HepG2 (cell line): ENCODE measurements at regions not wholly inside any gene's neighbourhood (a gene's known extent, or its start where the extent isn't known, plus 50 kb on each side); places are given as distances from the start of the nearest gene placed in this dataset.

ENCODE experiments used
- ATAC-seq: fragments of 200-7000 bp; cut with Tn5 transposase; 3 replicates; pipeline ENCODE4 v1.9.1; 2020; ENCODE audit warnings: mild to moderate bottlenecking, moderate library complexity
- BruUV-seq: library from RNA; stranded (reverse); fragments of 400-500 nt; replicated peaks from 2 replicates; lab custom pipeline; 2021; lab: Mats Ljungman, UMichigan
- CTCF ChIA-PET: fragments of 300-600 bp; formaldehyde crosslinking; extraction: SDS; loops from one replicate; lab custom pipeline; 2021; ENCODE audit warnings: low total read pairs, inconsistent platforms, low intra/inter-chr PET ratio; lab: Yijun Ruan, JAX
- POLR2A ChIA-PET: fragments of 350-600 bp; sonication (Branson Sonifier 250); formaldehyde crosslinking; loops from one replicate; lab custom pipeline; 2020; ENCODE audit warnings: antibody characterized with exemption, inconsistent platforms; lab: Yijun Ruan, JAX
- DNase-seq: peaks from one replicate; pipeline ENCODE4 v3.0.0-alpha.2; 2015; ENCODE audit warnings: low spot score
- FAIRE-seq: peaks from 3 replicates; lab custom pipeline; 2011; peaks lifted over from hg19 to GRCh38; lab: Jason Lieb, UNC
- H2AFZ ChIP-seq: one replicate; pipeline ENCODE4 v1.6.1; 2011; ENCODE audit warnings: low read length, inconsistent platforms
- H3K27ac ChIP-seq: fragments of 300-600 bp; 3 replicates; pipeline ENCODE4 v1.8.0; 2011; ENCODE audit warnings: mixed run types, mild to moderate bottlenecking, mixed read lengths, low read length, inconsistent platforms; ENCODE audit not compliant: insufficient read depth; ENCODE audit errors: extremely low read length
- H3K27me3 ChIP-seq, 2 experiments: fragments of 200-600 bp in 1 of 2; 2 replicates in 1 of 2; 3 replicates in 1 of 2; pipeline versions ENCODE4 v1.6.0 to v1.8.0; 2011; ENCODE audit warnings: low read length in 2 of 2, mild to moderate bottlenecking in 2 of 2, moderate library complexity in 2 of 2, inconsistent platforms in 1 of 2; ENCODE audit not compliant: insufficient read depth in 2 of 2, control insufficient read depth in 1 of 2
- H3K36me3 ChIP-seq, 2 experiments: fragments of 200-600 bp in 1 of 2; replicated peaks in 1 of 2; 2 replicates in 1 of 2; 3 replicates in 1 of 2; pipeline versions ENCODE4 v1.5.1 to v1.8.0; 2011; ENCODE audit warnings: low read length in 2 of 2, inconsistent platforms in 1 of 2; ENCODE audit not compliant: insufficient read depth in 2 of 2, control insufficient read depth in 1 of 2
- H3K4me1 ChIP-seq: 2 replicates; pipeline ENCODE4 v1.5.1; 2012; ENCODE audit warnings: low read length, inconsistent platforms; ENCODE audit not compliant: insufficient read depth
- H3K4me2 ChIP-seq: 2 replicates; pipeline ENCODE4 v1.6.0; 2011; ENCODE audit warnings: low read depth, low read length, inconsistent platforms
- H3K4me3 ChIP-seq, 3 experiments: fragments of 200-600 bp in 1 of 3; sonication (generic), shearing (Covaris generic) in 1 of 3; replicated peaks in 1 of 3; 2 replicates each; pipeline ENCODE4 v1.5.1; 2011 to 2016; ENCODE audit warnings: low read length in 3 of 3, inconsistent platforms in 2 of 3, low read depth in 2 of 3, mild to moderate bottlenecking in 2 of 3, control low read depth in 1 of 3, mixed read lengths in 1 of 3; ENCODE audit not compliant: insufficient read depth in 1 of 3
- H3K79me2 ChIP-seq: one replicate; pipeline ENCODE4 v1.6.1; 2011; ENCODE audit warnings: low read length, inconsistent platforms; ENCODE audit not compliant: insufficient read depth
- H3K9ac ChIP-seq: 2 replicates; pipeline ENCODE4 v1.6.0; 2011; ENCODE audit warnings: mild to moderate bottlenecking, low read depth, low read length, inconsistent platforms; ENCODE audit not compliant: insufficient read depth
- H3K9me3 ChIP-seq: 2 replicates; pipeline ENCODE4 v1.5.1; 2012; ENCODE audit warnings: mild to moderate bottlenecking, low read length
- H4K20me1 ChIP-seq: 2 replicates; pipeline ENCODE4 v1.6.0; 2011; ENCODE audit warnings: inconsistent platforms, mild to moderate bottlenecking, low read length, moderate library complexity; ENCODE audit not compliant: insufficient read depth
- ATF7 ChIP-seq, 2 experiments: fragments of 450-650 bp in 1 of 2; sonication (generic) in 1 of 2; formaldehyde crosslinking in 1 of 2; IDR thresholded peaks; 2 replicates each; pipeline versions ENCODE4 v1.4.0 to v1.6.1; 2016 to 2020; ENCODE audit warnings: antibody characterized with exemption in 1 of 2, mild to moderate bottlenecking in 1 of 2, missing genetic modification reagents in 1 of 2
- EEA1 ChIP-seq: sonication (generic); formaldehyde crosslinking; IDR thresholded peaks from 2 replicates; pipeline ENCODE4 v1.5.1; 2020; ENCODE audit warnings: mild to moderate bottlenecking, missing genetic modification reagents, borderline replicate concordance
- FOXA3 ChIP-seq: IDR thresholded peaks from 2 replicates; pipeline ENCODE4 v1.6.1; 2016; ENCODE audit warnings: missing genetic modification reagents, missing compliant biosample characterization
- HCFC1 ChIP-seq: fragments of 150-350 bp; IDR thresholded peaks from 2 replicates; pipeline ENCODE4 v1.6.1; 2014; ENCODE audit warnings: low read depth, low read length
- HOXA7 ChIP-seq: sonication (generic); formaldehyde crosslinking; IDR thresholded peaks from 2 replicates; pipeline ENCODE4 v1.8.1; 2022; ENCODE audit warnings: mild to moderate bottlenecking, missing genetic modification reagents, moderate library complexity
- IKZF1 ChIP-seq: fragments of 450-650 bp; IDR thresholded peaks from 2 replicates; pipeline ENCODE4 v1.7.1; 2016
- KDM1A ChIP-seq: IDR thresholded peaks from 2 replicates; pipeline ENCODE4 v1.6.1; 2016; ENCODE audit warnings: missing compliant biosample characterization
- LCORL ChIP-seq, 2 experiments: fragments of 450-650 bp in 1 of 2; sonication (generic) in 1 of 2; formaldehyde crosslinking in 1 of 2; IDR thresholded peaks; 2 replicates each; pipeline versions ENCODE4 v1.5.0 to v1.6.1; 2017 to 2020; ENCODE audit warnings: antibody characterized with exemption in 1 of 2, missing genetic modification reagents in 1 of 2
- NR3C1 ChIP-seq: sonication (generic); formaldehyde crosslinking; IDR thresholded peaks from 2 replicates; pipeline ENCODE4 v1.4.0; 2020; ENCODE audit warnings: missing genetic modification reagents
- SALL1 ChIP-seq: sonication (generic); formaldehyde crosslinking; IDR thresholded peaks from 2 replicates; pipeline ENCODE4 v1.8.0; 2022; ENCODE audit warnings: mild to moderate bottlenecking, missing genetic modification reagents
- WIZ ChIP-seq: sonication (generic); formaldehyde crosslinking; IDR thresholded peaks from 2 replicates; pipeline ENCODE4 v1.5.1; 2020; ENCODE audit warnings: mild to moderate bottlenecking, missing genetic modification reagents
- ZNF337 ChIP-seq: sonication (generic); formaldehyde crosslinking; IDR thresholded peaks from 2 replicates; pipeline ENCODE4 v1.5.1; 2020; ENCODE audit warnings: missing genetic modification reagents, low read depth, mild to moderate bottlenecking, borderline replicate concordance
- ZNF431 ChIP-seq: sonication (generic); formaldehyde crosslinking; IDR thresholded peaks from 2 replicates; pipeline ENCODE4 v1.9.0; 2022; ENCODE audit warnings: missing genetic modification reagents, low read depth, mild to moderate bottlenecking, borderline replicate concordance
- ZNF530 ChIP-seq: sonication (generic); formaldehyde crosslinking; IDR thresholded peaks from 2 replicates; pipeline ENCODE4 v1.5.0; 2020; ENCODE audit warnings: low read depth, mild to moderate bottlenecking, missing genetic modification reagents
- ZNF549 ChIP-seq: sonication (generic); formaldehyde crosslinking; IDR thresholded peaks from 2 replicates; pipeline ENCODE4 v1.5.0; 2020; ENCODE audit warnings: missing genetic modification reagents
- ZNF703 ChIP-seq: sonication (generic); formaldehyde crosslinking; IDR thresholded peaks from 2 replicates; pipeline ENCODE4 v1.5.1; 2020; ENCODE audit warnings: missing genetic modification reagents, mild to moderate bottlenecking, moderate library complexity, borderline replicate concordance
- ZNF850 ChIP-seq: sonication (generic); formaldehyde crosslinking; conservative IDR thresholded peaks from 2 replicates; pipeline ENCODE4 v1.9.0; 2021; ENCODE audit warnings: mild to moderate bottlenecking, missing genetic modification reagents
- WGBS: methylation state at CpG from one replicate; pipeline ENCODE4 v1.1.6; 2017; ENCODE audit warnings: low lambda C conversion rate; 5-methylcytosine and 5-hydroxymethylcytosine counted together
- in situ Hi-C: cut with HindIII; loops from 2 replicates; pipeline ENCODE4 v1.10.0; 2017; ENCODE audit warnings: low pct_unique_long_range_greater_than_20kb; ENCODE audit not compliant: extremely low pct_ligation_motif_present
- intact Hi-C: fragments of 100-400 bp; cut with micrococcal nuclease; formaldehyde crosslinking; loops from one replicate; pipeline ENCODE4 v1.10.0; 2022; ENCODE audit not compliant: unreplicated experiment
- TF ChIP-seq, protein P1 (sequence below): sonication (generic); formaldehyde crosslinking; IDR thresholded peaks from 2 replicates; pipeline ENCODE4 v1.4.0; 2020; ENCODE audit warnings: mild to moderate bottlenecking, missing genetic modification reagents
- TF ChIP-seq, protein P2 (sequence below): IDR thresholded peaks from 2 replicates; pipeline ENCODE4 v1.6.1; 2016; ENCODE audit warnings: missing genetic modification reagents, missing compliant biosample characterization

DNA sequence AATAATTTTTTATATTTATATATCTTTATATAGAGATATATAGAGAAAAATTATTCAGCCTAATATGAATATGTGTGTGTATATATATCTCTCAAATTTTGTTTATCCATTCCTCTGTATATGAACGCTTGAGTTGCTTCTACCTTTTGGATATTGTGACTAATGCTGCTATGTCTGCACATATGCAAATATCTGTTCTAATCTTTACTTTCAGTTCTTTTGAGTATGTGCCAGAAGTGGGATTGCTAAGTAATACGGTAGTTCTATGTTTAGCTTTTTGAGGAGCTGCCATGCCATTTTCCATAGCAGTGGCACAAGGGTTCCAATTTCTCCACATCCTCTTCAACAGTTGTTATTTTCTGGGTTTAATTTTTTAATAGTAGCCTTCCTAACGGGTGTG, 72.8 kb upstream of the CEP85L start:
- WGBS: 41% methylated on average over 3 of the region's 3 CpGs
- intact Hi-C loops: no loop called here
- BruUV-seq: no TSS peak

DNA sequence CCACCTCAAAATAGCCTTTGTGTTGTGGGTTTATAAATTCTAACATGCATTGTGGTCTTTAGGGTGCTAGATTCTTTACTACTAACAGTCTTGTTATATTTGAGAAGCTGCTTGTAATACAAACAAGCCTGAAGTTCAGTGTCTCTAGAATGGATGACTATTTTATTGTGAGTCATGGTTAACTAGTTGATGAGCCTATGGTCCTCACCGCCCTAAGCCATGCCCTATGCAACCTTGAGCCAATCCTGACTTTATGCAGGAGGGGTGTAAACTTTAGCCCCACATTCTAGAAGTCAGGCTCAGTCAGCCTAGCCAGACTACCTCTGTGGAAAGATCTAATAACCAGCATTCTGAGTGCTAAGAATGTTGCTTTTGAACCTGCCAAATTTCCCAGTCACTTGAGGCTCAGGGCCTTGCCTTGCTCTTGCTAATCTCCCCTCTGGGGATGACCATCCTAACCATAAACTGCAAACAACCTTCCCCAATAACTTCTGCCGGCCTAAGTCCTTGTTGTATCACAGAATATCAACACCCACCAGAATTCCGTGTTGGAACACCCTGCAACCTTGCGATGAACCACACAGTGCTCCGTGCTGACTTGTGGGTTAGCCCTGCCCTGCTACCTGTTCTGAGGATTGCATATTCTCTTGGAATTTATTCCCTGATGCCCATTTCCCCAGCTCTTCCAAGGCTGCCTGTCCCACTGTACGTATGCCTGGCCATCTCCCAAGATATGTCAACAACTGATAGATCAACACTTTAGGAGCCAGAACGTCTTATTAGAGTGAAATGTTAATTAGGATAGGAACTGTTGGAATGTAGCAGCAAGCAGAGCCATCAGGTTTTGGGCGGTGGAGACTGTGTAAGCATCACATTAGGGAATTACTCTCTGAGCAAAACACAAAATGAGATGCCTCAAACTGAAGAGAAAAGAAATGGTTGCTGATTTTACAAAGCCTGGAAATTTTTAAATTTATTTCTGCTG, 71.7 kb upstream of the CEP85L start:
- Histone ChIP-seq H3K4me3 (no peak overlapping the region), H4K20me1 (no peaks in the 10 kb centered on the region), H3K27me3 (peaks cover 0 to 31% of the 10 kb centered on the region in 2 experiments; a peak in 3 of 5 replicates), H3K4me2 (no peak overlapping the region), H3K27ac (no peak overlapping the region), H3K9ac (no peak overlapping the region), H3K79me2 (no peaks in the 10 kb centered on the region), H2AFZ (no peak overlapping the region), H3K36me3 (no peaks in the 10 kb centered on the region), H3K9me3 (no peaks in the 10 kb centered on the region), H3K4me1 (no peaks in the 10 kb centered on the region)
- no TSS peak for BruUV-seq
- no peak; the same call in 2 of the 3 replicates for ATAC-seq
- WGBS: 14% methylated on average over 8 of the region's 8 CpGs
- ChIA-PET CTCF (no interaction called here), POLR2A (no interaction called here)
- in situ Hi-C loops (no loop called here), intact Hi-C loops (no loop called here)
- no peak for DNase-seq
- FAIRE-seq: no peak
- TF ChIP-seq ZNF703 (no peak), HOXA7 (CRISPR knock-in tag) (no peak), ATF7 (IDR thresholded peaks at IDR 0.05) (no peak), ATF7 (CRISPR knock-in tag; IDR thresholded peaks at IDR 0.05) (no peak), WIZ (CRISPR knock-in tag) (no peak), ZNF337 (no peak), ZNF530 (CRISPR knock-in tag) (no peak), LCORL (IDR thresholded peaks at IDR 0.05) (no peak), LCORL (CRISPR knock-in tag; IDR thresholded peaks at IDR 0.05) (no peak), SALL1 (CRISPR knock-in tag) (no peak), ZNF850 (CRISPR knock-in tag) (no peak), HCFC1 (no peak), KDM1A (CRISPR knock-in tag) (no peak), EEA1 (CRISPR knock-in tag) (no peak), FOXA3 (CRISPR knock-in tag) (no peak)
- TF ChIP-seq, protein P1, sequence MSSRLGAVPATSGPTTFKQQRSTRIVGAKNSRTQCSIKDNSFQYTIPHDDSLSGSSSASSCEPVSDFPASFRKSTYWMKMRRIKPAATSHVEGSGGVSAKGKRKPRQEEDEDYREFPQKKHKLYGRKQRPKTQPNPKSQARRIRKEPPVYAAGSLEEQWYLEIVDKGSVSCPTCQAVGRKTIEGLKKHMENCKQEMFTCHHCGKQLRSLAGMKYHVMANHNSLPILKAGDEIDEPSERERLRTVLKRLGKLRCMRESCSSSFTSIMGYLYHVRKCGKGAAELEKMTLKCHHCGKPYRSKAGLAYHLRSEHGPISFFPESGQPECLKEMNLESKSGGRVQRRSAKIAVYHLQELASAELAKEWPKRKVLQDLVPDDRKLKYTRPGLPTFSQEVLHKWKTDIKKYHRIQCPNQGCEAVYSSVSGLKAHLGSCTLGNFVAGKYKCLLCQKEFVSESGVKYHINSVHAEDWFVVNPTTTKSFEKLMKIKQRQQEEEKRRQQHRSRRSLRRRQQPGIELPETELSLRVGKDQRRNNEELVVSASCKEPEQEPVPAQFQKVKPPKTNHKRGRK (CRISPR knock-in tag): no peak
- TF ChIP-seq, protein P2, sequence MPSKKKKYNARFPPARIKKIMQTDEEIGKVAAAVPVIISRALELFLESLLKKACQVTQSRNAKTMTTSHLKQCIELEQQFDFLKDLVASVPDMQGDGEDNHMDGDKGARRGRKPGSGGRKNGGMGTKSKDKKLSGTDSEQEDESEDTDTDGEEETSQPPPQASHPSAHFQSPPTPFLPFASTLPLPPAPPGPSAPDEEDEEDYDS: no peak

More for the DNA sequence above, 72.8 kb upstream of the CEP85L start:
- H4K20me1 ChIP-seq: no peaks in the 10 kb centered on the region
- H3K4me3 ChIP-seq: no peak overlapping the region
- no peaks in the 10 kb centered on the region for H3K79me2 ChIP-seq
- H3K36me3 ChIP-seq: no peaks in the 10 kb centered on the region
- no peak overlapping the region for H2AFZ ChIP-seq
- H3K4me1 ChIP-seq: no peaks in the 10 kb centered on the region
- TF ChIP-seq ZNF549 (CRISPR knock-in tag) (no peak), IKZF1 (no peak), ZNF431 (CRISPR knock-in tag) (no peak), NR3C1 (CRISPR knock-in tag) (no peak)
- TF ChIP-seq, all 625 proteins: peak for 0
- FAIRE-seq (no peak), DNase-seq (no peak), ATAC-seq (no peak)
- in situ Hi-C loops: no loop called here
- Histone ChIP-seq H3K9me3 (no peaks in the 10 kb centered on the region), H3K27ac (no peak overlapping the region), H3K4me2 (no peak overlapping the region), H3K9ac (no peak overlapping the region), H3K27me3 (peaks cover 0 to 24% of the 10 kb centered on the region in 2 experiments; a peak in 3 of 5 replicates)
- CTCF ChIA-PET: no interaction called here
- POLR2A ChIA-PET: no interaction called here
